Coronary artery (tissue), 2 donors: ENCODE measurements at regions not wholly inside any gene's neighbourhood (a gene's known extent, or its start where the extent isn't known, plus 50 kb on each side); places are given as distances from the start of the nearest gene placed in this dataset.

Source experiments
- DNase-seq: peaks from one replicate; pipeline ENCODE4 v3.0.0-alpha.2; 2017; ENCODE audit warnings: low spot score
- H3K27ac ChIP-seq, 2 donors: fragments of 200-600 bp; sonication (generic); one replicate each; pipeline ENCODE4 v1.5.1; 2016 to 2019
- H3K4me3 ChIP-seq: fragments of 200-600 bp; sonication (generic); 2 replicates; pipeline ENCODE4 v1.5.1; 2016; ENCODE audit warnings: mild to moderate bottlenecking, moderate library complexity
- CTCF ChIP-seq: fragments of 200-600 bp; sonication (generic); IDR thresholded peaks from one replicate; pipeline ENCODE4 v1.5.1; 2019; ENCODE audit warnings: antibody characterized with exemption

GRCh38 chr13:89843621-89844020, 1503.9 kb upstream of the MIR17HG start:
- DNase-seq: no peak
- no peak overlapping the region for H3K27ac ChIP-seq
- no peak overlapping the region for H3K4me3 ChIP-seq
- TF ChIP-seq CTCF: no peak

GRCh38 chr13:89845874-89846273, 1501.6 kb upstream of the MIR17HG start:
- no peak overlapping the region for H3K4me3 ChIP-seq
- no peak for DNase-seq
- no peak for TF ChIP-seq CTCF
- no peak overlapping the region for H3K27ac ChIP-seq

- no peak for DNase-seq
- no peak for TF ChIP-seq CTCF
- Histone ChIP-seq H3K4me3 (no peak overlapping the region), H3K27ac (no peak overlapping the region)
Observed at GRCh38 chr13:89846926-89847585, 1500.4 kb upstream of the MIR17HG start.

GRCh38 chr13:89852570-89852969, 1494.9 kb upstream of the MIR17HG start:
- no peak for TF ChIP-seq CTCF
- Histone ChIP-seq H3K27ac (no peak overlapping the region), H3K4me3 (no peak overlapping the region)
- DNase-seq: no peak

GRCh38 chr13:89856512-89856911, 1491.0 kb upstream of the MIR17HG start:
- no peak for DNase-seq
- no peak overlapping the region for H3K4me3 ChIP-seq
- H3K27ac ChIP-seq: no peak overlapping the region
- TF ChIP-seq CTCF: no peak

- no peak for DNase-seq
- Histone ChIP-seq H3K4me3 (no peak overlapping the region), H3K27ac (no peak overlapping the region)
- TF ChIP-seq CTCF: no peak
Observed at GRCh38 chr13:89857502-89857901, 1490.0 kb upstream of the MIR17HG start.

GRCh38 chr13:89862011-89862690, 1485.3 kb upstream of the MIR17HG start:
- no peak for TF ChIP-seq CTCF
- no peak for DNase-seq
- Histone ChIP-seq H3K27ac (no peak overlapping the region), H3K4me3 (no peak overlapping the region)
